ENCODE measurements at regions not wholly inside any gene's neighbourhood (a gene's known extent, or its start where the extent isn't known, plus 50 kb on each side); places are given as distances from the start of the nearest gene placed in this dataset.

DNA sequence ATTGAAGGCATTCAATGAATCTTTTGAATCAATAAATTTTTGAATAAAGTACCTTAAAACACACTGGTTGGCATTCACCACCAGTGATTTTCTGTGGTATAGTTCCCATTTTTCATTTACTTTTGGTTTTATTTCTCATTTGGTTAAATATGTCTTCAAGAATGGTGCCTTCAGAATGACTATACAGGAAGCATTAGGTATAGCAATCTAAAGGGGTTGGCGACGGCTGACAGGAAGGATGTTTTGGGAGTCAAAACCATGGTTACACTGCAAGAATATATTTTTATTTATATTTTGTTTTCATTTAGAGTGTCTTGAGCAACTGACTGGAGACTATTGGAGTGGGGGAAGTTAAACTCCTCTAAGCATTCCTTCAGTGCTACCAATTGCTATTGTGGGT lies 235.7 kb downstream of the HTR1A start:
- FAIRE-seq: no peak
- 0 out of 2 replicates have a peak, but pooled peaks cover under 1% of the 10 kb centered on the region for H3K9me3 ChIP-seq (replicated peaks; ENCODE audit: control insufficient read depth, insufficient read depth, low read depth, low read length)
- H3K79me2 ChIP-seq (ENCODE audit: control insufficient read depth, insufficient read depth, low read length): no peaks in the 10 kb centered on the region
- no peaks in the 10 kb centered on the region for H3K9me1 ChIP-seq (ENCODE audit: control insufficient read depth, insufficient read depth, low read length)
- no peak overlapping the region for H3K9ac ChIP-seq (ENCODE audit: insufficient read depth in 1 of 2, low read depth in 2 of 2, low read length in 2 of 2)
- WGBS (ENCODE audit: insufficient coverage, low coverage, missing lambda C conversion rate): 0% methylated on average over 2 of the region's 2 CpGs
- H3K4me3 ChIP-seq: no peak overlapping the region
- intact Hi-C loops (cut with micrococcal nuclease): no loop called here
- no peak overlapping the region for H2AFZ ChIP-seq (ENCODE audit: low read depth, low read length)
- H3K4me1 ChIP-seq (replicated peaks in 1 of 2; ENCODE audit: control insufficient read depth in 2 of 2, insufficient read depth in 2 of 2, low read length in 2 of 2): no peaks in the 10 kb centered on the region
- no peak for ATAC-seq
- in situ Hi-C loops (cut with MboI): no loop called here
- H3K27me3 ChIP-seq (ENCODE audit: control insufficient read depth in 2 of 2, insufficient read depth in 2 of 2, low read length in 2 of 2): no peaks in the 10 kb centered on the region
- TF ChIP-seq ZNF586 (CRISPR knock-in tag; conservative IDR thresholded peaks at IDR 0.05) (no peak), ZNF584 (CRISPR knock-in tag; IDR thresholded peaks at IDR 0.05; ENCODE audit: low read depth) (no peak), ZNF274 (IDR thresholded peaks at IDR 0.05; ENCODE audit: borderline replicate concordance, low read depth, low read length) (no peak), YBX1 (IDR thresholded peaks at IDR 0.05) (no peak), ZNF79 (CRISPR knock-in tag; IDR thresholded peaks at IDR 0.05; ENCODE audit: low read depth) (no peak), MTA2 (IDR thresholded peaks at IDR 0.05; ENCODE audit: low read depth) (no peak), JUNB (CRISPR knock-in tag; conservative IDR thresholded peaks at IDR 0.05) (no peak), SP2 (IDR thresholded peaks at IDR 0.05; ENCODE audit: extremely low read depth, low read depth, low read length, poor library complexity, severe bottlenecking) (no peak), ZBTB17 (CRISPR knock-in tag; IDR thresholded peaks at IDR 0.05) (no peak), RUNX1 (IDR thresholded peaks at IDR 0.05; ENCODE audit: low read depth) (no peak), PHF20 (IDR thresholded peaks at IDR 0.05; ENCODE audit: partially characterized antibody) (no peak), U2AF2 (optimal IDR thresholded peaks at IDR 0.05; ENCODE audit: low read depth, low read length) (no peak), ZNF124 (CRISPR knock-in tag; IDR thresholded peaks at IDR 0.05) (no peak)
- TF ChIP-seq, protein P1, sequence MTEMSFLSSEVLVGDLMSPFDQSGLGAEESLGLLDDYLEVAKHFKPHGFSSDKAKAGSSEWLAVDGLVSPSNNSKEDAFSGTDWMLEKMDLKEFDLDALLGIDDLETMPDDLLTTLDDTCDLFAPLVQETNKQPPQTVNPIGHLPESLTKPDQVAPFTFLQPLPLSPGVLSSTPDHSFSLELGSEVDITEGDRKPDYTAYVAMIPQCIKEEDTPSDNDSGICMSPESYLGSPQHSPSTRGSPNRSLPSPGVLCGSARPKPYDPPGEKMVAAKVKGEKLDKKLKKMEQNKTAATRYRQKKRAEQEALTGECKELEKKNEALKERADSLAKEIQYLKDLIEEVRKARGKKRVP (CRISPR knock-in tag; IDR thresholded peaks at IDR 0.05): no peak
- TF ChIP-seq, protein P2, sequence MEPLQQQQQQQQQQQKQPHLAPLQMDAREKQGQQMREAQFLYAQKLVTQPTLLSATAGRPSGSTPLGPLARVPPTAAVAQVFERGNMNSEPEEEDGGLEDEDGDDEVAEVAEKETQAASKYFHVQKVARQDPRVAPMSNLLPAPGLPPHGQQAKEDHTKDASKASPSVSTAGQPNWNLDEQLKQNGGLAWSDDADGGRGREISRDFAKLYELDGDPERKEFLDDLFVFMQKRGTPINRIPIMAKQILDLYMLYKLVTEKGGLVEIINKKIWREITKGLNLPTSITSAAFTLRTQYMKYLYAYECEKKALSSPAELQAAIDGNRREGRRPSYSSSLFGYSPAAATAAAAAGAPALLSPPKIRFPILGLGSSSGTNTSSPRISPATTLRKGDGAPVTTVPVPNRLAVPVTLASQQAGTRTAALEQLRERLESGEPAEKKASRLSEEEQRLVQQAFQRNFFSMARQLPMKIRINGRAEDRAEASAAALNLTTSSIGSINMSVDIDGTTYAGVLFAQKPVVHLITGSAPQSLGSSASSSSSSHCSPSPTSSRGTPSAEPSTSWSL (CRISPR knock-in tag; IDR thresholded peaks at IDR 0.05; ENCODE audit: borderline replicate concordance): no peak
- TF ChIP-seq, protein P3, sequence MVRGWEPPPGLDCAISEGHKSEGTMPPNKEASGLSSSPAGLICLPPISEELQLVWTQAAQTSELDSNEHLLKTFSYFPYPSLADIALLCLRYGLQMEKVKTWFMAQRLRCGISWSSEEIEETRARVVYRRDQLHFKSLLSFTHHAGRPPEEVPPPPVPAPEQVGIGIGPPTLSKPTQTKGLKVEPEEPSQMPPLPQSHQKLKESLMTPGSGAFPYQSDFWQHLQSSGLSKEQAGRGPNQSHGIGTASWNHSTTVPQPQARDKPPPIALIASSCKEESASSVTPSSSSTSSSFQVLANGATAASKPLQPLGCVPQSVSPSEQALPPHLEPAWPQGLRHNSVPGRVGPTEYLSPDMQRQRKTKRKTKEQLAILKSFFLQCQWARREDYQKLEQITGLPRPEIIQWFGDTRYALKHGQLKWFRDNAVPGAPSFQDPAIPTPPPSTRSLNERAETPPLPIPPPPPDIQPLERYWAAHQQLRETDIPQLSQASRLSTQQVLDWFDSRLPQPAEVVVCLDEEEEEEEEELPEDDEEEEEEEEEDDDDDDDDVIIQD (CRISPR knock-in tag; IDR thresholded peaks at IDR 0.05): no peak
- TF ChIP-seq, protein P4, sequence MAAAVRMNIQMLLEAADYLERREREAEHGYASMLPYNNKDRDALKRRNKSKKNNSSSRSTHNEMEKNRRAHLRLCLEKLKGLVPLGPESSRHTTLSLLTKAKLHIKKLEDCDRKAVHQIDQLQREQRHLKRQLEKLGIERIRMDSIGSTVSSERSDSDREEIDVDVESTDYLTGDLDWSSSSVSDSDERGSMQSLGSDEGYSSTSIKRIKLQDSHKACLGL (CRISPR knock-in tag; IDR thresholded peaks at IDR 0.05; ENCODE audit: borderline replicate concordance, poor library complexity, severe bottlenecking): no peak
- TF ChIP-seq, protein P5, sequence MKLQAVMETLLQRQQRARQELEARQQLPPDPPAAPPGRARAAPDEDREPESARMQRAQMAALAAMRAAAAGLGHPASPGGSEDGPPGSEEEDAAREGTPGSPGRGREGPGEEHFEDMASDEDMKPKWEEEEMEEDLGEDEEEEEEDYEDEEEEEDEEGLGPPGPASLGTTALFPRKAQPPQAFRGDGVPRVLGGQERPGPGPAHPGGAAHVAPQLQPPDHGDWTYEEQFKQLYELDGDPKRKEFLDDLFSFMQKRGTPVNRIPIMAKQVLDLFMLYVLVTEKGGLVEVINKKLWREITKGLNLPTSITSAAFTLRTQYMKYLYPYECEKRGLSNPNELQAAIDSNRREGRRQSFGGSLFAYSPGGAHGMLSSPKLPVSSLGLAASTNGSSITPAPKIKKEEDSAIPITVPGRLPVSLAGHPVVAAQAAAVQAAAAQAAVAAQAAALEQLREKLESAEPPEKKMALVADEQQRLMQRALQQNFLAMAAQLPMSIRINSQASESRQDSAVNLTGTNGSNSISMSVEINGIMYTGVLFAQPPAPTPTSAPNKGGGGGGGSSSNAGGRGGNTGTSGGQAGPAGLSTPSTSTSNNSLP (IDR thresholded peaks at IDR 0.05; ENCODE audit: borderline replicate concordance, low read depth, low read length): no peak
- no peaks in the 10 kb centered on the region for H4K20me1 ChIP-seq (replicated peaks; ENCODE audit: control insufficient read depth, insufficient read depth, low read length)
- no peak for DNase-seq (ENCODE audit: extremely low read depth in 1 of 4, low spot score in 3 of 4)
- BruUV-seq (replicated peaks): no TSS peak
- ChIA-PET POLR2A (no interaction called here), CTCF (ENCODE audit: low intra/inter-chr PET ratio) (no interaction called here)
- H3K27ac ChIP-seq (ENCODE audit: extremely low read depth, low read depth, low read length): no peak overlapping the region
- no peak overlapping the region for H3K4me2 ChIP-seq (ENCODE audit: insufficient read depth, low read length)
- H3K36me3 ChIP-seq (ENCODE audit: control insufficient read depth, insufficient read depth, low read length): no peaks in the 10 kb centered on the region

Data from K562 (cell line).